SU-DHL-6 (cell line): ENCODE measurements at regions not wholly inside any gene's neighbourhood (a gene's known extent, or its start where the extent isn't known, plus 50 kb on each side); places are given as distances from the start of the nearest gene placed in this dataset.

Experiments used
- H2AFZ ChIP-seq: fragments of 200-600 bp; sonication (generic); 2 replicates; pipeline ENCODE4 v1.6.1; 2014; ENCODE audit warnings: low read depth, mild to moderate bottlenecking, moderate library complexity, mixed read lengths, antibody characterized with exemption, low read length; ENCODE audit not compliant: severe bottlenecking
- H3F3A ChIP-seq: fragments of 200-600 bp; shearing (Covaris generic); 2 replicates; pipeline ENCODE4 v1.6.0; 2016; ENCODE audit warnings: antibody characterized with exemption, mild to moderate bottlenecking; ENCODE audit not compliant: insufficient read depth
- H3K27ac ChIP-seq: fragments of 200-600 bp; sonication (generic); 2 replicates; pipeline ENCODE4 v1.5.1; 2016; ENCODE audit warnings: low read depth, mild to moderate bottlenecking, low read length, moderate library complexity, mixed read lengths
- H3K27me3 ChIP-seq: fragments of 200-600 bp; sonication (generic), shearing (Covaris generic); 2 replicates; pipeline ENCODE4 v1.6.0; 2014; ENCODE audit warnings: mild to moderate bottlenecking, low read length
- H3K36me3 ChIP-seq: fragments of 200-600 bp; sonication (generic); 2 replicates; pipeline ENCODE4 v1.6.1; 2014; ENCODE audit warnings: mild to moderate bottlenecking, low read length, mixed read lengths
- H3K4me2 ChIP-seq: fragments of 300-600, 200-600 bp; shearing (Covaris generic), sonication (generic); 2 replicates; pipeline ENCODE4 v1.6.0; 2014; ENCODE audit warnings: low read length, low read depth, mild to moderate bottlenecking; ENCODE audit not compliant: poor library complexity, severe bottlenecking
- H3K4me3 ChIP-seq: fragments of 200-600 bp; sonication (generic); 2 replicates; pipeline ENCODE4 v1.5.1; 2014; ENCODE audit warnings: antibody characterized with exemption, low read length, mild to moderate bottlenecking, mixed read lengths; ENCODE audit not compliant: insufficient read depth, poor library complexity, severe bottlenecking
- H3K79me2 ChIP-seq: fragments of 200-600 bp; sonication (generic); 2 replicates; pipeline ENCODE4 v1.6.1; 2014; ENCODE audit warnings: mild to moderate bottlenecking, low read length, moderate library complexity; ENCODE audit not compliant: insufficient read depth
- H3K9ac ChIP-seq: fragments of 200-600 bp; sonication (generic); 2 replicates; pipeline ENCODE4 v1.7.0; 2014; ENCODE audit warnings: mild to moderate bottlenecking, low read length
- H3K9me2 ChIP-seq: fragments of 200-600 bp; sonication (generic); replicated peaks from 2 replicates; pipeline ENCODE4 v1.6.1; 2014; ENCODE audit warnings: low read length; ENCODE audit not compliant: insufficient read depth
- H3K9me3 ChIP-seq: fragments of 200-600 bp; sonication (generic); 2 replicates; pipeline ENCODE4 v1.6.1; 2014; ENCODE audit warnings: low read length, mixed read lengths; ENCODE audit not compliant: insufficient read depth
- H4K20me1 ChIP-seq: fragments of 200-600 bp; sonication (generic); 2 replicates; pipeline ENCODE4 v1.6.1; 2014; ENCODE audit warnings: low read depth, mild to moderate bottlenecking, antibody characterized with exemption, low read length, moderate library complexity, mixed read lengths
- CTCF ChIP-seq: fragments of 200-600 bp; sonication (generic); IDR thresholded peaks from one replicate; pipeline ENCODE4 v1.5.1; 2017; ENCODE audit warnings: antibody characterized with exemption, mild to moderate bottlenecking, low read length, moderate library complexity; ENCODE audit not compliant: insufficient read depth, poor library complexity, severe bottlenecking
- EZH2phosphoT487 ChIP-seq: fragments of 200-600 bp; sonication (generic), shearing (Covaris generic); conservative IDR thresholded peaks from 2 replicates; pipeline ENCODE4 v1.6.1; 2018; ENCODE audit warnings: mild to moderate bottlenecking, antibody characterized with exemption, low read length, moderate library complexity, mixed read lengths

- H3K27me3 ChIP-seq, result no peaks in the 10 kb centered on the region
- TF ChIP-seq CTCF, result no peak
- TF ChIP-seq EZH2phosphoT487, result no peak
- H3K9ac ChIP-seq, result no peak overlapping the region
These were observed 132.9 kb upstream of the IGFBP7 start for GRCh38 chr4:57243076-57243475.

GRCh38 chr4:57234252-57234775 lies 124.1 kb upstream of the IGFBP7 start:
- H3K27ac ChIP-seq, result no peak overlapping the region
- no peaks in the 10 kb centered on the region for H4K20me1 ChIP-seq
- no peak overlapping the region for H3K4me3 ChIP-seq
- TF ChIP-seq CTCF, result no peak
- TF ChIP-seq EZH2phosphoT487, result no peak
- H3K79me2 ChIP-seq, result no peaks in the 10 kb centered on the region
- no peak overlapping the region for H3K4me2 ChIP-seq
- H2AFZ ChIP-seq, result no peak overlapping the region
- no peaks in the 10 kb centered on the region for H3K9me2 ChIP-seq
- no peaks in the 10 kb centered on the region for H3K27me3 ChIP-seq
- H3K9ac ChIP-seq, result no peak overlapping the region
- no peaks in the 10 kb centered on the region for H3K9me3 ChIP-seq
- no peaks in the 10 kb centered on the region for H3F3A ChIP-seq
- H3K36me3 ChIP-seq, result no peaks in the 10 kb centered on the region

More at GRCh38 chr4:57243076-57243475, 132.9 kb upstream of the IGFBP7 start:
- Histone ChIP-seq H3K4me3 (no peak overlapping the region), H3K79me2 (no peaks in the 10 kb centered on the region), H3F3A (no peaks in the 10 kb centered on the region), H3K36me3 (no peaks in the 10 kb centered on the region), H2AFZ (no peak overlapping the region), H4K20me1 (no peaks in the 10 kb centered on the region), H3K9me3 (no peaks in the 10 kb centered on the region), H3K27ac (no peak overlapping the region), H3K9me2 (no peaks in the 10 kb centered on the region), H3K4me2 (no peak overlapping the region)

- no peak for TF ChIP-seq EZH2phosphoT487
- TF ChIP-seq CTCF, result no peak
- no peak overlapping the region for H3K4me3 ChIP-seq
- H3K9ac ChIP-seq, result no peak overlapping the region
- H3K79me2 ChIP-seq, result no peaks in the 10 kb centered on the region
- H2AFZ ChIP-seq, result no peak overlapping the region
- H3K9me2 ChIP-seq, result no peaks in the 10 kb centered on the region
- no peaks in the 10 kb centered on the region for H3K36me3 ChIP-seq
- H3F3A ChIP-seq, result no peaks in the 10 kb centered on the region
- no peaks in the 10 kb centered on the region for H3K27me3 ChIP-seq
- H3K27ac ChIP-seq, result no peak overlapping the region
- H3K9me3 ChIP-seq, result no peaks in the 10 kb centered on the region
- H4K20me1 ChIP-seq, result no peaks in the 10 kb centered on the region
- H3K4me2 ChIP-seq, result no peak overlapping the region
These were observed 123.2 kb upstream of the IGFBP7 start for GRCh38 chr4:57233386-57233785.

GRCh38 chr4:57231781-57232180 lies 121.6 kb upstream of the IGFBP7 start:
- Histone ChIP-seq H3F3A (no peaks in the 10 kb centered on the region), H3K79me2 (no peaks in the 10 kb centered on the region), H3K4me3 (no peak overlapping the region), H3K9me2 (no peaks in the 10 kb centered on the region), H3K4me2 (no peak overlapping the region), H4K20me1 (no peaks in the 10 kb centered on the region), H3K36me3 (no peaks in the 10 kb centered on the region), H3K9me3 (no peaks in the 10 kb centered on the region), H3K27me3 (no peaks in the 10 kb centered on the region), H2AFZ (no peak overlapping the region), H3K27ac (no peak overlapping the region), H3K9ac (no peak overlapping the region)
- no peak for TF ChIP-seq EZH2phosphoT487
- no peak for TF ChIP-seq CTCF
